A673 (cell line): ENCODE measurements at regions not wholly inside any gene's neighbourhood (a gene's known extent, or its start where the extent isn't known, plus 50 kb on each side); places are given as distances from the start of the nearest gene placed in this dataset.

Experiments used
- EZH2 ChIP-seq: fragments of 200-600 bp; sonication (generic); IDR thresholded peaks from 2 replicates; pipeline ENCODE4 v1.6.1; 2017; ENCODE audit warnings: borderline replicate concordance, low read depth, mild to moderate bottlenecking, mixed read lengths, antibody characterized with exemption, low read length; ENCODE audit not compliant: poor library complexity, severe bottlenecking
- TF ChIP-seq, protein P1 (sequence below): fragments of 300-800, 200-600 bp; sonication (generic); conservative IDR thresholded peaks from 2 replicates; pipeline ENCODE4 v1.5.1; 2017; ENCODE audit warnings: low read depth, mild to moderate bottlenecking, antibody characterized with exemption, low read length, moderate library complexity, mixed read lengths

- TF ChIP-seq, protein P1, sequence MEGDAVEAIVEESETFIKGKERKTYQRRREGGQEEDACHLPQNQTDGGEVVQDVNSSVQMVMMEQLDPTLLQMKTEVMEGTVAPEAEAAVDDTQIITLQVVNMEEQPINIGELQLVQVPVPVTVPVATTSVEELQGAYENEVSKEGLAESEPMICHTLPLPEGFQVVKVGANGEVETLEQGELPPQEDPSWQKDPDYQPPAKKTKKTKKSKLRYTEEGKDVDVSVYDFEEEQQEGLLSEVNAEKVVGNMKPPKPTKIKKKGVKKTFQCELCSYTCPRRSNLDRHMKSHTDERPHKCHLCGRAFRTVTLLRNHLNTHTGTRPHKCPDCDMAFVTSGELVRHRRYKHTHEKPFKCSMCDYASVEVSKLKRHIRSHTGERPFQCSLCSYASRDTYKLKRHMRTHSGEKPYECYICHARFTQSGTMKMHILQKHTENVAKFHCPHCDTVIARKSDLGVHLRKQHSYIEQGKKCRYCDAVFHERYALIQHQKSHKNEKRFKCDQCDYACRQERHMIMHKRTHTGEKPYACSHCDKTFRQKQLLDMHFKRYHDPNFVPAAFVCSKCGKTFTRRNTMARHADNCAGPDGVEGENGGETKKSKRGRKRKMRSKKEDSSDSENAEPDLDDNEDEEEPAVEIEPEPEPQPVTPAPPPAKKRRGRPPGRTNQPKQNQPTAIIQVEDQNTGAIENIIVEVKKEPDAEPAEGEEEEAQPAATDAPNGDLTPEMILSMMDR, result no peak
- no peak for TF ChIP-seq EZH2
These were observed 342.9 kb downstream of the GBA3 start for GRCh38 chr4:23035521-23036056.
